RPMI8226 (cell line): ENCODE measurements at regions not wholly inside any gene's neighbourhood (a gene's known extent, or its start where the extent isn't known, plus 50 kb on each side); places are given as distances from the start of the nearest gene placed in this dataset.

Experiments used
- DNase-seq: peaks from one replicate; pipeline ENCODE4 v3.0.0-alpha.2; 2015

DNA sequence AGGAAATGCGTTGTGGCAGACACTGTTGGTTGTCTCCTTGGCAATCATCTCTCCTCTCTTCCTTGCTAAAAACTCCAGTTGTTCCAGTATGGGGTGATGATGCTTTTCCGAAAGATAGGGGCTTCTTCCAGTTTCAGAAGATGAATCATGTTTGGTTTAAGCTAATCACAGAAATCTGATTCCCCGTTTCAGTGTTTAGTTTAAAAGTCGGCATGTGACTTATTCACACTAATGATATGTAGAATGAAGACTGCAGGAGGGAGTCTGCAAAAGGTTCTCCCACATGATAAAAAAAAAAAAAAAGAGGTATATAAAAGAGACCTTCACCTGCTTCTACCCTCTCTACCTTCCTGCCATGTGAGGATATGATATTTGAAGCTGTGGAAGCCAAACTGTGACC, 239.0 kb upstream of the SIX2 start:
- DNase-seq, result no peak

DNA sequence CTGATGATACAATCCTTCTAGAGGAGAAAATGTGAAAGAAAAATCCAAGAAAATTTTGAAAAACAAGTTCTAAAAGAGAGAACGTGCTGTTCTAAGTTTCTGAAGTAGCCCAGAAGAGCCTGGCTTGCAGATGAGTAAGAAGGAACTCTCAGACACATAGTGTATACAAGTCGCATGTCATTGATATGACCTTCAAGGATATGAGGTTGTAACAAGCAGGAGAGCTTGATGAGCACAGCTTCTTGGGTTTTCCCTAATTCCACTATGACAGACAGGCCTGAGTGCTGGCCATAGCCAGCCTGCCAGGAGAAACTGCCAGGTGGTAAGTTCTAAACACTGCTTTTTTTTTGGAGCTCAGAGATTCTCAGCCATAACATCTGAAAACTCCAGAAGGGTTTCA, 235.7 kb upstream of the SIX2 start:
- DNase-seq, result no peak

DNA sequence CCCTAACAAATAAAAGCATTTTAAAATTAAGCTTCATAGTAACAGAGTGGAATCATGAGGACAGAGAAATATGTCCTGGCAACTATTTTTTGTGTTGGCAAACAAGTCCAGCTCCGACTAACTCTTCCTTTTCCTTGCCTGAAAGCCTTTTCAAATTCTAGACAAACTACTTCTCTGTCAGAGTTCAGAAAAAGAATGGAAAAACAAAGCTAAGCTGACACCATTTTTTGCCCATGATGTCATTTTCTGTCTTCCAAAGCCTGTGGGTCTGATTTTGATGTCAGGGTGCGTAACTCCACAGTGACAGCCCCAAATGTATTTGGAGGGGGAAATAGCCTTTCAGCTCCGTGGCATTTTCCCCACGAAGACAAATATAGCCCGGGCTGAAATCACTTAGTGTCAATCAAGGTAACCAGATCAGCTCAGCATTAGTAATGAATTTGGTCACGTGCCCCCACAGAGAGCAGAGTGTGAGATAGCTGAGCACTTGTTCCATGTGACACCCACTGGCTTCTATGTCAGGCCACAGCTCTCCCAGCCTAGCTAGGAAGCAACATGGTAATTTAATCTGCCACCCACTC, 233.0 kb upstream of the SIX2 start:
- no peak for DNase-seq

DNA sequence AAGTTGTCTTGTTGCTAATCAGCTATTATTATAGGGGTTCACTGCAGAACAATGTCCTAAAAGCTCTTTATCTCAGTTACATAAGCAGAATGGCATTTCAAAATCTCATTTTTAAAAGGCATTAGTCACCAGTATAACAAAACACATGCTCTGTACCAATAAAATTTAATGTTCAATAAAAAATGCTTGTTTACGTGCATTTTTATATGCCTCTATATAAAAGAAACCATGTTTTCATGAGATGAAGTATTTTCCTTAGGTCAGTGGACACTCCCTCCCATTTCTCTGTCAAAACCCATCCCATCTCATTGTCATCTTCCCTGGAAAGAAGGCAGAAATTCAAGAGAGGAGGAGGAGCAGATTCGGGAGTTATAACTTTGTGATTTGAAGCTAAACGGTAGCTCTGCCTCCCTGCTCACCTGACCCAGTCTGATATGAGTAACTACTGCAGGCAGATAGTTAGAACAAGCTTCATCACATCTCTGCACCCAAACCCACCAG, 231.9 kb upstream of the SIX2 start:
- no peak for DNase-seq

DNA sequence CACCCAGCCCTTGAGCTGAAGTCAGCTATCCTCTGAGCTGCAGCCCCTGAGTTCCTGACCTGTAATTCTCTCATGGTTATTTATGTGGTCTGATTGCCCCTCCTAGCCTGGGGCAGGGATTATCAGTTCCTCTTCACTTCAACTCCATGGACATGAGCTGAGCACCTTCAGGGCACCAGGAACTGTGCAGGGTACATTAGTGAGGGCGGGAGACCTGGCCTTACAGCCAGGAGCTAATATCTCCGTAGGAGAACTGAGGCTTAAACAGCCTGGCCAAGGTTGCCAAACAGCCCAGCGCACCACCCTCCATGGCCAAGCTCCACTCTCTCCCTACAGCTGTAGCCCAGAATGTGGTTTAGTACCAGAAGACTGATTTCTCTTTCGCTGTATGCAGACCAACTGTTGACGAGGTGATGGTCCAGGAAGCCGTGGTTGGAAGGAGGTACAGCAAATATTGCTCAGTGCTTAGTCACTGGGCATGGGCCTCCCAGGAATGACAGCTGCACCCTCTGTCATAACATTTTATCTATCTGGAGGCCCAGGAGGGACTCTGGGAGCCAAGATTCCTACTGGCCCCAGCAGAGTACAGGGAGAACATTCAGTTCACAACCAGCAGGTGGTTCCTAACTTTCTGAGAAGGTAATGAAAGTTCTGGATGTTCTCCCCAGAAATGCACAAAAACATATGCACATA, 228.7 kb upstream of the SIX2 start:
- no peak for DNase-seq

DNA sequence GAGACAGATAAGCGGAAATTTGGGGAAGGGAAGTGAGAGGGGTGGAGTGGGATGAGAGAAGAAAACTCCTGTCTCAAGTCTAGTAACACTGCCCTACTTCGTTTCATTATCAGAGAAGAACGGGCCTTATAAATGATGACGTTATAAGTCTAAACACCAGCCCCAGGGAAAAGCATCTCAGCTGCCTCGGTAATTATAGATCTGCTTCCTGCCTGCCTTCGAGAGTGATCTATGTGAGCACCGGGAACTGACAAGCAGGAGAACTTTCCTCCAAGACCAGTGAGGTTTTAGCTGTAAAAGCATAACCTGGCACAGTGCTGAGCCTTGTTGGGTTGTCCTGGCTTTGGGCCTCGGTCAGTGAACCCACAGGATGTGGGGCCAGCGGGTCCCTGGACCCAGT, 227.9 kb upstream of the SIX2 start:
- no peak for DNase-seq

DNA sequence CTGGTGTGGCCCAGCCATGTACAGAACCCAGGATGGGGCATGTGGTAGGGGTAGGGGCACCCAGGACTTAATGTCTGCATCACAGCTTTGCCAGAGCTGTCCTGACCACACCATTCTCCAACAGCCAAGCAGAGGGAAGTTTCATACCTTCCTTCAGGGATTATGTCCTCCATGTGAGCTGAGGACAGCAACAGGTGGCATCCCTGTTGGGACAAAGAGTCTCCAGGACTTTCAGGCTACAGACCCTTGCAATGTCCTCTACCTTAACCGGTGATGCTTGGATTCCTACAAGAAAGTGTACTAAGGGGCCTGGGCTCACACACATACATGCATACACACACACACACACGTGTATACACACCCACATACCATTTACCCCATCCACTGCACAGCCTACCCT, 227.0 kb upstream of the SIX2 start:
- DNase-seq, result no peak

DNA sequence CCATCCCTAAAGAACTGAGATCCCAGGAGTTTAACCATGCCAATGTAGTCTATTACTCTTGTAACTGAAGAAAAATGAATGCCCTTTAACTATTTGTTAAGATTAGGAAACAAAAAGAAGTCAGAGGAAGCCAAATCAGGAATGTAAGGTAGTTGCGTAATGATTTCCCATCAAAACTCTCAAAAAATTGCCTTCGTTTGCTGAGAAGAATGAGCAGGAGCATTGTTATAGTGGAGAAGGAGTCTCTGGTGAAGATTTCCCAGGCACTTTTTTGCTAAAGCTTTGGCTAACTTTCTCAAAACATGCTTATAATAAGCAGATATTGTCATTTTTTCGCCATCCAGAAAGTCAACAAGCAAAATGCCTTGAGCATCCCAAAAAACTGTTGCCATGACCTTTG, 224.0 kb upstream of the SIX2 start:
- no peak for DNase-seq

DNA sequence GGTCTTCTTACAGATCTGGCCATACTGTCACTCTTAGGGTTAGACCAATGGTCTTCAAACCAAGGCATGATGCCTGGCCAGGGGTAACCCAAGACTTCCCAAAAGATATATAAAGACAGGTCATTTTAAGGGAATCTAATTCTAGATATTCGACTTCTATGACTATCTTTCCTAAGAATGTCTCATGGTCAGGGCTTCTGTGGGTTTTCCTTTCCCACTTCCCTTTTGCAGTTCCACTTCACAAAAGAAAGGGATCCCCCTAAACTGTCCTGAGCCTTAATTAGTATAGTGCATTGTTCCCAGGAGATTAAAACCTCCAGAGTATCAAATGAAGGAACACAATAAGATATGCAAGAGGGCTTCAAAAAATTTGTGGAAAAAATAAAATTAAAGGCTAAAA, 223.6 kb upstream of the SIX2 start:
- no peak for DNase-seq

DNA sequence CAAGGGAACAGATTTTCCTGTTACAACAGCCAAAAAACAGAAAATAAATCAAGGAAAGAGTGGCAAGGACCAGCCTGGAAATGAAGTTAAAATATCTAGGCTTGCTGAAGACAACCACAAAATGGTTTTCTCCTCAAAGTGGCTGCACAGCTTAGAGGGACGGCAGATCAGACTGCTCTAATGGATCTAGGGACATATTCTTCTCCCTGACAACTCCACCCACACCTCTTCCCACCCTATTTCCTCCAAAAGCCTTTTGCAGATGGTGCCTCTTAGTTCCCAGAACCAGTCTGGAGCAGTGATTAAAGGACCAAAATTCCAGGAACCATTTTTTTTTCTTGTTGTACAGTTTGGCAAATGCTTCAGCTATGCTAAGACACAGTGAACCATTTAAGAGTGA, 220.2 kb upstream of the SIX2 start:
- no peak for DNase-seq

DNA sequence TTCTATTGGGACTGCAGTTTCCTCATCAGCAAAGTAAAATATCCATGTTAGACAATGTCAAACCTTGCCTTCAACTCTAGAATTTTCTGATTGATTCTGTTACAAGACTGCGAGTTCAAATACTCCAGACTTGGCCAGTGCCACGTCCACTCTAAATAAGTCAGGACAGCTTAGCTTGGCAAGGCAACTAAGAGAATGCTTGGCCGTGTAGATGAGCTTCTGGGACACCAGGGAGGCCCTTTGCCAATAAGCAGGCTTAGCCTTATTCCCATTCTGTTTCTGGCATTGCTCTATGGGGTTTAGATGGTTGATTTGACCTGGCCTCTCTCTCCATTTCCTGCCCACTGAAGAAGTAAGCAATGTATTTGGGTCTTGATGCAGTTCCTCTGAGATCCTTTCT, 218.1 kb upstream of the SIX2 start:
- DNase-seq, result no peak

DNA sequence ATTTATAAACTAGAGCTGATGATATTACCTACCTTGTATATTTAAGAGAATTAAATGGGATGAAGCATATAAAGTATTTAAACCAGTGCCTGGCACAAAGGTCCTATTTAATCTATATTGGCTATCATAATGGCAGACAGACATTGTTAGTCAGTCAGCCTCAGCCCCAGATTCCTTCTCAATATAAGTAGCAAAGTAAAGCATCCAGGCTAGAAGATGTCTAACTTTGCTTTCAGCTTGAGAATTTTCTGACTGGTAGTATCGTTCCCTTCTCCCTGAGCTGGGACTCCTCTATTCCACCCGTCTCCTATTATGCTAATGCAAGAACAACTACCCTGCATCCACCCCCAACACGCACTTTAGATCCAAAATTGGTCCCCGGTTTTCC, 215.7 kb upstream of the SIX2 start:
- no peak for DNase-seq

DNA sequence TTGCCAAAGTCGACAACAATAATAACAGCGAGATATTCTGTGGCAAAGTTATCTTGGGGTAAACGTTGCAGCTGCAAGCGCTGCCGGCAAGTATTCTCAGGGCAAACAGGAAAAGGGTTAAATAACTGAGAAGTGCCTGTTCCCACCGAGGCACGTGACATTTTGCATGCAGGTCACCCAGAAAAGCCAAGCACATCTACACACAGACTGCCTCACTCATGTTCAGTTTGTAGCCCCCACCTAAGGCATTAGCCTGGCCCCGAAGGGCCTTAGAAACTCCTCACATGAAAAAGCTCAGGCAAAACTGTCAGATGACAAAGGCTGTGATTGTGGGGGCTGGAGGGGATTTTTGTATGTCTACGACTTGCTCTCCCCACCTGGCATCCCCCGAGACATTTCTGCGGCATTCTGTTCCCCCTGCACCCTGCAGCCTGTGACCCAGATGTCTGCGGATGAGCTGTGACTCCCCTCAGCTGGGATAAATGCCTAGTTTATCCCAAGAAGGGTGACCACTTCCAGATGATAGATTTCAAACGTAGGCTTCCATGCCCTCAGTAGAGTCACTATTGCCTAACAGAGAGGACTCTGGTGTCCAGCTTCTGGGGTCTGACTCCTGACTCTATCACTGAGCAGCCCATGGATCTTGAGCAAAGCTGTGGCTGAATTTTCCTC, 215.2 kb upstream of the SIX2 start:
- no peak for DNase-seq

DNA sequence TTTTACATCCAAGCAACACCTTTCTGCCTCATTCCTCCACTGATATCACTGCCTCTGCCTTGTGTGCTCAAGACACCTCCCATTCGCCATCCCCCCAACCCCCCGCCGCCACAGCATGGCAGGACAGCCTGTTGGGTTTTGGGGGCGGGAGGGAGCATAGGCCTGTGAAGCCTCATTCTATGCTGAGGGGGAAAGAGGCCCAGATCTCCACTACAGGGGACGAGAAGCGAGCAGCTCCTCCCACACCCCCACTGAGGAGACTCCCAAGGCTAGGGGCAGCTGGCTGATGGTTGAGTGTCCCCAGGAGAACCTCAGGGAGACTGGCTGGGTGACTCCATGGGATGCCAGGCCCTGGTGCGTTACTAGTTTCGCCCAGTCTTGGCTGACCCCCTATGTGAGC, 214.3 kb upstream of the SIX2 start:
- DNase-seq, result no peak

DNA sequence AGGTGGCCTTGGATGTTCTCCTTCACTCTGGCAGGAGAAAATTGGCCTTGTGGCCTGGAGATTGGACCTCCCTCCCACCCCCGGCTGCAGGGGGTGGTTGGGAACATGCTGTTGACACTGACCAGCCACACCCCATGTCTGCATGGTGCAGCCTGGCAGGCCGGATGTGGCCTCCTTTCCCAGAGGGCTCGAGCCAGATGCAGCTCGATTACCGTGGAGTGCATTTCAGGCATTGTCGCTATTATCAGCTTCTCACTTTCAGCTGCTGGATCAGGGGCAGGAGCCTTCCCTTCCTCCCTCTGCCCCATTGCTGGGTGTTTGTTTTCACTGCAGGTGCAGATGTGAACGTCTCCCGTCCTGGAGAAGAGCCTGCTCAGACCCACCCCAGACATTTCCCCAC, 211.0 kb upstream of the SIX2 start:
- no peak for DNase-seq

DNA sequence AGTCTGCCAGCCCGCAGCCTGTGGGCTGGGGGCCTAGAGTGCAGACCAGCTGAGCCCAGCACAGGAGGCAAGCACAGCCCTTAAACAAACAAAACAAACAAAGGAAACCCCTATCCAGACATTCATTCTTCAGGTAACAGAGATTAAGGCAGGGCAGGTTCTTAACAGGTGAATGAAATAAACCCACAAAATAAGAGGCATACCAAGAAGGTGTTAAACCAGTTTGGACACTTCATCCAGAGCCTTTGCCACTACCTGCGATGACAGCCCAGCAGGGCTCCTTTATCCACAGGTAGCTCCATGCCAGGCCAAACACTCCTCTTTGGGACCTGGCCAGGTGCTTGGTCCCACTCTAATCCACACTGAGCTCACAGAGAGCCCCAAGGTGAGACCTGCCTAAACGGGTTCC, 209.7 kb upstream of the SIX2 start:
- DNase-seq, result no peak

DNA sequence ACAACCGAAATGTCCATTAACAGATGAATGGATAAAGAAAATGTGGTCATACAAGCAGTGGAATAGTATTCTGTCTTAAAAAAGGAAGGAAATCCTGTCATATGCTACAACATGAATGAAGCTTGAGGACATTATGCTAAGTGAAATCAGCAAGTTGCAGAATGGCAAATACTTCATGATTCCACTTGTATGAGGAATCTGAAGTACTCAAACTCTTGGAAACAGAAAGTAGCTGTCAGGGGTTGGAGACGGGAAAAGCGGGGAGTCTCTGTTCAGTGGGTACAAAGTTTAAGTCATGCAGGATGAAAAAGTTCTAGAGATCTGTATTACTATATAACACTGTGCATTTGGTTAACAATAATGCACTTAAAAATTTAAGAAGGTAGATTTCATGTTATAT, 209.0 kb upstream of the SIX2 start:
- no peak for DNase-seq

DNA sequence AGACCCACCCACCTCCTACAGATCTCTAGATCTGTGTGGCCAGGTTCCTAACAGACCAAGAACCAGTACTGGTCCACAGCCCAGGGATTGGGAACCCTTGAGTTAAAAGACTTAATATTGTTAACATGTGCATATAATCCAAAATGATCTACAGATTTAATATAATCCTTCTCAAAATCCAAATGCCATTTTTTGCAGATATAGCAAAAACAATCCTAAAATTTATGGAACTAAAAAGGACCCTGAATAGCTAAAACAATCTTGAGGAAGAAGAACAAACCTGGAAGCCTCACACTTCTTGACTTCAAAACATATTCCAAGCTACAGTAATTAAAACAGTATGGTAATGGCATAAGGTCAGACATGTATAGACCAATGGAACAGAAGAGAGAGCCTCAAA, 206.9 kb upstream of the SIX2 start:
- no peak for DNase-seq

DNA sequence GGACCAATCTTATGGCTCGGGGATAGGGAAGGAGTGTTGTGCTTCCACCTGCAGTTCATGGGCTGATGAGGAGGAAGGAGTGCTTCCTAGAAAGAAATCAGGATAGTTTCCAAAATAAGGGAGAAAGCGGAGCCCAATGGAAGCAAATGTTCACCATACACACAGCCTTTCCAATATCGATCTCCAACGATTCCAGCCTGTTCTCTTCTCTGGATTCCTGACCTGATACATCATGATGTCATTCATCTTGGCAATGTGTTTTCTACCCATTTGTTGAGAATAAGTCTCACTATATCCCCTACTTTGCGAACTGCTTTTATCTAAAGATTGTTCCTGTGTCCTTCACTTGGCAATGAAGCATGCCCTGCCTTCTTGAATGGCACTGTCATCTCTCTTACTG, 205.3 kb upstream of the SIX2 start:
- DNase-seq, result no peak

DNA sequence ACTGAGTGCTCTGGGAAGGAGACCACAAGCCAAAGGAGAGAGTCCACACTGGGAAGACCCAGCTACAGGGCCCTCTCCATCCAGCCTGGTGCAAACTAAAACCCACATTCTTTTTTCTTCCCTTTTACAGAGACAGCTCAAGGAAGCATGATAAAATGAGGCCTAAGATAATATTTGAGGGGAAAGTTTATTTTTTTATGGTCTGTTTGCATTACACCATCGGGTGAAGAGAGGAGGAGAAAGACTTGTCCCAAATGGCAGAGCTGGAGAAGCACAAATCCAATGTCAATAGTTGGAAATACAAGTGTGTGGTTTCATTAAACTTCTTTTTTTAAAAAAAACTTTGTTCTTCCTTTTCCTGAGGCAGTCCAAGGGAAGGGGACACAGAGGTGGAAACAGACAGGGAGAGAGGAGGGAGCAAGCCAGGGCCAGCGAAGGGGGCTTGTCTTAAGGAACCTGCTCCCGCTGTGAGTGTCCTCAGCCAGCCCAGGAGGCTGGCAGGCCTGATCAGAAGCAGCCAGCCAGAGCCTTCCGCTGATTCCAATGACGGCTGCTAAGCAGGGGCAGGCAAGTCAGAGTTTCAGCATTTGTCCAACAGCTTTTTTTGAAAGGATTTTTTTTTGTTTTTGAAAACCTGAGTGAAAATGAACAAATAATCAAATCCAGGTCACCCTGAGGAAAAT, 203.8 kb upstream of the SIX2 start:
- no peak for DNase-seq

DNA sequence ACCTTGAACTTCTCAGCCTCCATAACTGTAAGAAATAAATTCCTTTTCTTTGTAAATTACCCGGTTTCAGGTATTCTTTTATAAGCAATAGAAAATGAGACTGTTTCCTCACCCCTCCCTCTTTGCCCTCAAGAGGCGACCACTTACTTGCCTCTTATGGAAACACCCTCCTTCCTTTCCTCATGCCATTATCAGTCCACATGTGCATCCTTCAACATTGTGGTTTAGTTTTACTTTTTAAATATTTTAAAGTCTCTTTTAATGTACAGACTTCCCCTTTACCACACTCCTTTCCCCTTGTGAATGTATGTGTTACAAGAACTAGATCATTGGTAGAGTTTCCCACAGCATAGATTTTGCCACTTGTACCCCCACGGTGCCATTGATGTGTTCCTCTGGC, 202.4 kb upstream of the SIX2 start:
- DNase-seq, result no peak

DNA sequence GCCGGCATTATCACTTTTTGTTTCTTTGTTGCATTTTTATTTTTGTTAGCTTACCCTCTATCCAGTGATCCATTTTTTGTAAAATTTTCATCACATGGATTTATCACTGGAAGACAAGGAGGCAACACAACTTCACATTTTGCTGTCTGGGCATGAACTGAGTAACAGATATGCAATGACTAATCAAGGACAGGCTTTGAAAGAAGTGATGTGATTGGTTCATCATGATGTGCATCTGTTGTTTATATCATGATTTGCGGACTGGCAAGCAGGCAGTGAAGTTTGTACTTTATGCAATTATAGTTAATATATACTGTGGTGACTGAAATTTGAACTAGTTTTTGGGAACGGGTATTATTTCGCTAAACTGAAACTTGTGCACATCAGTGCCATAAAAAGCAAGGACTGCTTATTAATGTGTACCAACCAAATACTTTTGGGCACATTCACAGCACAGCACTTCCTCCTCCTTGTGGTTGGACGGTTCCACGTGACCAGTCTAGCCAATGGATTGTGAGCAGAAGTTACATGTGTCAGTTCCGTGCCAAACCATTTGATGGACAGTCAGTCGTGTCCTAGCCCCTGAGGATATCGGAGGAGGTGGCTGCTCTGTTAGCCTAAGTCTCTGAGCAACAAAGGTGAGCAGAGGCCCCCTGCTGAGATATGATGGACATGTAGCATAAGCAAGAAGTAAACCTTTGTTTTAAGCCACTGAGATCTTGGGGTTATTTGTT, 201.4 kb upstream of the SIX2 start:
- DNase-seq, result peak; percentile 8

DNA sequence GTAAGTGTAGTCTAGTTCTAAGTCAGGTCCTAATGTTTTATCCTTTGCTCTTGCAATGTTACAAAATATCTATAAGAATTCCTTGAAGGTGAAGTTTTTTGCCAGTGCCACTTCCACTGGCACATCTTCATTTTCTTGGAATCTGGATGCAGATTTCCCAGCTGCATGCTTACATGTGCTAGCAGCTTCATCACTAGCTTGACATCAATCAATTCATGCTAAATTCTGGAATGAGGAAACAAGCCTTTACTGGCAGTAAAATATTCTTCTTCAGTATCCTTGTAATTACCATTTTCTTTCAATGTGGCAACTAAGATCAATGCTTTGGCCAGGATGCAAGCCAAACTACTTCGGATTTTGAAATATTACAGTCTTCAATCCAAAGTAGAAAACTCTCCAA, 200.6 kb upstream of the SIX2 start:
- no peak for DNase-seq
